GM06990 (cell line): ENCODE measurements at regions not wholly inside any gene's neighbourhood (a gene's known extent, or its start where the extent isn't known, plus 50 kb on each side); places are given as distances from the start of the nearest gene placed in this dataset.

Experiments used
- DNase-seq: peaks from one replicate; pipeline ENCODE4 v3.0.0-alpha.2; 2011; ENCODE audit not compliant: insufficient read length; ENCODE audit errors: extremely low read depth
- H3K27me3 ChIP-seq: replicated peaks from 2 replicates; pipeline ENCODE4 v1.6.0; 2011; ENCODE audit warnings: low read length; ENCODE audit not compliant: control insufficient read depth, insufficient read depth
- H3K36me3 ChIP-seq: 2 replicates; pipeline ENCODE4 v1.5.1; 2011; ENCODE audit warnings: low read length; ENCODE audit not compliant: control insufficient read depth, insufficient read depth
- H3K4me3 ChIP-seq: replicated peaks from 2 replicates; pipeline ENCODE4 v1.5.1; 2011; ENCODE audit warnings: low read depth, mild to moderate bottlenecking, control low read depth, low read length
- CTCF ChIP-seq: IDR thresholded peaks from 2 replicates; pipeline ENCODE4 v1.5.1; 2011; ENCODE audit warnings: low read length, control low read depth, mild to moderate bottlenecking, inconsistent platforms; ENCODE audit not compliant: insufficient read depth, poor library complexity, severe bottlenecking

- no peak for DNase-seq
- H3K4me3 ChIP-seq = no peak overlapping the region
- TF ChIP-seq CTCF = no peak
Measured at GRCh38 chr2:4653991-4654390, 950.6 kb downstream of the DCDC2C start.

GRCh38 chr2:4656326-4656725 lies 953.0 kb downstream of the DCDC2C start:
- Histone ChIP-seq H3K4me3 (no peak overlapping the region), H3K36me3 (no peaks in the 10 kb centered on the region), H3K27me3 (no peaks in the 10 kb centered on the region)
- TF ChIP-seq CTCF = no peak
- no peak for DNase-seq

More at GRCh38 chr2:4653991-4654390, 950.6 kb downstream of the DCDC2C start:
- Histone ChIP-seq H3K27me3 (no peaks in the 10 kb centered on the region), H3K36me3 (no peaks in the 10 kb centered on the region)

GRCh38 chr2:4662161-4662779 lies 958.9 kb downstream of the DCDC2C start:
- no peak for TF ChIP-seq CTCF
- H3K27me3 ChIP-seq = no peaks in the 10 kb centered on the region
- H3K36me3 ChIP-seq = no peaks in the 10 kb centered on the region
- no peak for DNase-seq
- H3K4me3 ChIP-seq = no peak overlapping the region

GRCh38 chr2:4668381-4668780 lies 965.0 kb downstream of the DCDC2C start:
- DNase-seq = no peak
- Histone ChIP-seq H3K36me3 (no peaks in the 10 kb centered on the region), H3K27me3 (no peaks in the 10 kb centered on the region), H3K4me3 (no peak overlapping the region)
- no peak for TF ChIP-seq CTCF

- DNase-seq = no peak
- Histone ChIP-seq H3K4me3 (no peak overlapping the region), H3K27me3 (no peaks in the 10 kb centered on the region), H3K36me3 (no peaks in the 10 kb centered on the region)
- no peak for TF ChIP-seq CTCF
Measured at GRCh38 chr2:4670331-4670730, 967.0 kb downstream of the DCDC2C start.

GRCh38 chr2:4673025-4673489 lies 969.7 kb downstream of the DCDC2C start:
- Histone ChIP-seq H3K27me3 (no peaks in the 10 kb centered on the region), H3K4me3 (no peak overlapping the region), H3K36me3 (no peaks in the 10 kb centered on the region)
- no peak for DNase-seq
- TF ChIP-seq CTCF = no peak
